ENCODE measurements at regions not wholly inside any gene's neighbourhood (a gene's known extent, or its start where the extent isn't known, plus 50 kb on each side); places are given as distances from the start of the nearest gene placed in this dataset.

DNA sequence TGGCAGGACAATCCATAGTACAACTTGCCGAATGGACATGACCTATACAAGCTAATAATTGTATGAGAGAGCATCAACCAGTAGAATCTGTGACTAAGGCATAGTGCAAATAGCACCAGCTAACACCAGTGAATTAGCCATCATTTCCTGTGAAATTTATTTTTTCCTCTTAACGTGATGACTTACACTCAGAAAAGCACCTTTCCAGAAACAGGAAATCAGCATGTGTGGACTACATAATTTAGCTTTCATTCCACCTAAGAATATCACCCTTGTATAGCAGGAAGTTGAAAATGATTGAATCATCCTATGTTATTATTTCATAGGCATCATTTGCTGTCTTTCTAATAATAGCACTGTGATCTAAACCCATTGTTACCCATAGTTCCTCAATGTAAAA lies 1393.4 kb upstream of the PCDH7 start:
- TF ChIP-seq, protein P1, sequence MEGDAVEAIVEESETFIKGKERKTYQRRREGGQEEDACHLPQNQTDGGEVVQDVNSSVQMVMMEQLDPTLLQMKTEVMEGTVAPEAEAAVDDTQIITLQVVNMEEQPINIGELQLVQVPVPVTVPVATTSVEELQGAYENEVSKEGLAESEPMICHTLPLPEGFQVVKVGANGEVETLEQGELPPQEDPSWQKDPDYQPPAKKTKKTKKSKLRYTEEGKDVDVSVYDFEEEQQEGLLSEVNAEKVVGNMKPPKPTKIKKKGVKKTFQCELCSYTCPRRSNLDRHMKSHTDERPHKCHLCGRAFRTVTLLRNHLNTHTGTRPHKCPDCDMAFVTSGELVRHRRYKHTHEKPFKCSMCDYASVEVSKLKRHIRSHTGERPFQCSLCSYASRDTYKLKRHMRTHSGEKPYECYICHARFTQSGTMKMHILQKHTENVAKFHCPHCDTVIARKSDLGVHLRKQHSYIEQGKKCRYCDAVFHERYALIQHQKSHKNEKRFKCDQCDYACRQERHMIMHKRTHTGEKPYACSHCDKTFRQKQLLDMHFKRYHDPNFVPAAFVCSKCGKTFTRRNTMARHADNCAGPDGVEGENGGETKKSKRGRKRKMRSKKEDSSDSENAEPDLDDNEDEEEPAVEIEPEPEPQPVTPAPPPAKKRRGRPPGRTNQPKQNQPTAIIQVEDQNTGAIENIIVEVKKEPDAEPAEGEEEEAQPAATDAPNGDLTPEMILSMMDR (IDR thresholded peaks at IDR 0.05) = no peak
- TF ChIP-seq POLR2AphosphoS5 (IDR thresholded peaks at IDR 0.05) (no peak), EP300 (IDR thresholded peaks at IDR 0.05) (no peak), POLR2A (IDR thresholded peaks at IDR 0.05; ENCODE audit: low read depth) (no peak)

Measured in esophagus muscularis mucosa (tissue), 4 donors.